MCF 10A (cell line): ENCODE measurements at regions not wholly inside any gene's neighbourhood (a gene's known extent, or its start where the extent isn't known, plus 50 kb on each side); places are given as distances from the start of the nearest gene placed in this dataset.

Source experiments
- BruUV-seq: library from RNA; stranded (reverse); fragments of 400-500 nt; replicated peaks from 2 replicates; lab custom pipeline; 2021; lab: Mats Ljungman, UMichigan
- CTCF ChIA-PET: fragments of 300-600 bp; sonication (Branson Sonifier 250); formaldehyde crosslinking; extraction: SDS; loops from one replicate; lab custom pipeline; 2021; ENCODE audit warnings: antibody characterized with exemption, inconsistent platforms; lab: Yijun Ruan, JAX
- POLR2A ChIA-PET: fragments of 300-600, 350-650 bp; sonication (Branson Sonifier 250); formaldehyde crosslinking; extraction: SDS; loops from one replicate; lab custom pipeline; 2020; ENCODE audit warnings: antibody characterized with exemption, inconsistent platforms; lab: Yijun Ruan, JAX
- DNase-seq: peaks from one replicate; pipeline ENCODE4 v3.0.0-alpha.2; 2018; ENCODE audit not compliant: unreplicated experiment
- H3K27ac Mint-ChIP-seq: one replicate; pipeline ENCODE4 v1.8.0; 2022; ENCODE audit warnings: mild to moderate bottlenecking, low read depth, mixed read lengths; ENCODE audit not compliant: unreplicated experiment
- H3K27me3 Mint-ChIP-seq: one replicate; pipeline ENCODE4 v1.8.0; 2022; ENCODE audit warnings: mixed read lengths; ENCODE audit not compliant: insufficient read depth, unreplicated experiment
- H3K36me3 Mint-ChIP-seq: one replicate; pipeline ENCODE4 v1.8.0; 2022; ENCODE audit warnings: mild to moderate bottlenecking, moderate library complexity, mixed read lengths; ENCODE audit not compliant: insufficient read depth, unreplicated experiment
- H3K4me1 Mint-ChIP-seq: one replicate; pipeline ENCODE4 v1.8.0; 2022; ENCODE audit warnings: mixed read lengths; ENCODE audit not compliant: insufficient read depth, unreplicated experiment
- H3K4me3 Mint-ChIP-seq: one replicate; pipeline ENCODE4 v1.8.0; 2022; ENCODE audit warnings: mild to moderate bottlenecking, moderate library complexity, mixed read lengths; ENCODE audit not compliant: unreplicated experiment
- H3K9me3 Mint-ChIP-seq: one replicate; pipeline ENCODE4 v1.8.0; 2022; ENCODE audit warnings: mixed read lengths; ENCODE audit not compliant: unreplicated experiment
- intact Hi-C: fragments of 100-400 bp; cut with micrococcal nuclease; formaldehyde crosslinking; loops from 2 replicates; pipeline ENCODE4 v1.14.1; 2022
- TF ChIP-seq, protein P1 (sequence below): fragments of 200-600 bp; IDR thresholded peaks from one replicate; pipeline ENCODE4 v1.8.0; 2022; ENCODE audit warnings: antibody characterized with exemption, mild to moderate bottlenecking; ENCODE audit not compliant: unreplicated experiment

DNA sequence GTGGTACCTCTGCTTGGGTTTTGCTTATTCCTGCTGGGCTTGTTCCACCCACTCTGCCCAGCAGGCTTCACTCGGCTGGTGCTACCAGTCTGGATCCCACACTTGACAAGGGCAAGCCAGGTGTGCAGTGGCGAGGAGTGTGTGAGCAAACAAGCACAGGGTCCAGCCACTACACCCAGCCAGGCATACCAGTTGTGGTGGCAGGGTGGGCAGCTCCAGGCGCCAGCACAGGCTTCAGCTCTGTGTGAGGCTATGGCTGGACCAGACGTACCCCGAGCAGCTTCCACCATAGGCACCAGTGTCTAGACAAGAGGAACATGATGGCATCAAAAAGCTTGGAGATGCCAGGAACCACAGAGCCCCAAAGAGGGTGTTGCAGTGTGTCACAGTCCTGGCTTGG, 93.1 kb upstream of the GALNT5 start:
- Mint-ChIP-seq H3K27ac (no peak overlapping the region), H3K27me3 (no peaks in the 10 kb centered on the region), H3K36me3 (no peaks in the 10 kb centered on the region), H3K9me3 (no peaks in the 10 kb centered on the region), H3K4me1 (peaks cover 10% of the 10 kb centered on the region), H3K4me3 (no peak overlapping the region)
- ChIA-PET POLR2A (no interaction called here), CTCF (interaction anchor here (0.6 to 1.5 kb wide), 2 partner anchors 29 to 110 kb away, joined by 3 read pairs; no protein-coding TSS in a partner anchor)
- intact Hi-C loops, result no loop called here
- no peak for DNase-seq
- TF ChIP-seq, protein P1, sequence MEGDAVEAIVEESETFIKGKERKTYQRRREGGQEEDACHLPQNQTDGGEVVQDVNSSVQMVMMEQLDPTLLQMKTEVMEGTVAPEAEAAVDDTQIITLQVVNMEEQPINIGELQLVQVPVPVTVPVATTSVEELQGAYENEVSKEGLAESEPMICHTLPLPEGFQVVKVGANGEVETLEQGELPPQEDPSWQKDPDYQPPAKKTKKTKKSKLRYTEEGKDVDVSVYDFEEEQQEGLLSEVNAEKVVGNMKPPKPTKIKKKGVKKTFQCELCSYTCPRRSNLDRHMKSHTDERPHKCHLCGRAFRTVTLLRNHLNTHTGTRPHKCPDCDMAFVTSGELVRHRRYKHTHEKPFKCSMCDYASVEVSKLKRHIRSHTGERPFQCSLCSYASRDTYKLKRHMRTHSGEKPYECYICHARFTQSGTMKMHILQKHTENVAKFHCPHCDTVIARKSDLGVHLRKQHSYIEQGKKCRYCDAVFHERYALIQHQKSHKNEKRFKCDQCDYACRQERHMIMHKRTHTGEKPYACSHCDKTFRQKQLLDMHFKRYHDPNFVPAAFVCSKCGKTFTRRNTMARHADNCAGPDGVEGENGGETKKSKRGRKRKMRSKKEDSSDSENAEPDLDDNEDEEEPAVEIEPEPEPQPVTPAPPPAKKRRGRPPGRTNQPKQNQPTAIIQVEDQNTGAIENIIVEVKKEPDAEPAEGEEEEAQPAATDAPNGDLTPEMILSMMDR, result no peak
- BruUV-seq, result no TSS peak

DNA sequence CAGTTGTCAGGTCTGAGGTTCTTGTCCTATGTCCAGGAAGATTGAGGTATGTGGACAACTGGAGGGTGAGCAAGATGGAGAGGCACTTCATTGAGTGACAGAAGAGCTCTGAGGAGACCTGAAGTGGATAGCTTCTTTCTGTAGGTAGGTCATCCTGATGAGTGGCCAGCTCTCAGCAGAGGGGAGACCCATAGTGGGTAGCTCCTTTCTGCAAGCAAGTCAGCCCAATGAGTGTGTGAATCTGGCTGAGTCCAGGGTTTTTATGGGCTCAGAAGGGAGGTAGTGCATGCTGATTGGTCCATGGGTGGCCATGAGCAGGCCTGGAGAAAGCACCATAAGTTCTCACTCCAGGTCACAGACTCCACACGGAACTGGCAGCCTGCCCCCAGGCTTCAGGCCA, 92.6 kb upstream of the GALNT5 start:
- BruUV-seq, result no TSS peak
- no peaks in the 10 kb centered on the region for H3K27me3 Mint-ChIP-seq
- intact Hi-C loops, result no loop called here
- peaks cover 15% of the 10 kb centered on the region for H3K4me1 Mint-ChIP-seq
- no peaks in the 10 kb centered on the region for H3K36me3 Mint-ChIP-seq
- H3K27ac Mint-ChIP-seq, result no peak overlapping the region
- H3K4me3 Mint-ChIP-seq, result no peak overlapping the region
- TF ChIP-seq, protein P1, result no peak
- ChIA-PET POLR2A (no interaction called here), CTCF (interaction anchor here (0.5 to 1.5 kb wide), 3 partner anchors 28 to 110 kb away, joined by 3 read pairs; no protein-coding TSS in a partner anchor)
- no peaks in the 10 kb centered on the region for H3K9me3 Mint-ChIP-seq
- DNase-seq, result no peak

DNA sequence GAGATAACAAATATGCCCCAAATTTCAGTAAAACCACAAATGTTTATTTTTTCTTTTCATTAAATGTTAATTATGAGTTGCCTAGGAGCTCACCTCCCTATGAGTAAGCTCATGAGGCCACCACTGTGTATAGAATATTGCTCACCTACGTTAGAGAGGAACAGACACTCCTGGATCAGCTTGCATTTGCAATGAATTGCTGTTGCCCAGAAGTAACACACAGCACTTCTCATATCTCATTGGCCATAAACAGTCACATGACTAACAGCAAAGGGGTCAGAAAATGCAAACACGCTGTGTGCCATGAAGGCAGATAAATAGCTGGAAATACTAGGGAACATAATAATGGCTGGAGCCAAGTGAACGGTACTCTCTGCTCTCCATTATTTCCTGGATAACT, 89.0 kb upstream of the GALNT5 start:
- Mint-ChIP-seq H3K27ac (no peak overlapping the region), H3K4me1 (peaks cover 26% of the 10 kb centered on the region), H3K4me3 (no peak overlapping the region), H3K36me3 (no peaks in the 10 kb centered on the region), H3K27me3 (no peaks in the 10 kb centered on the region), H3K9me3 (no peaks in the 10 kb centered on the region)
- TF ChIP-seq, protein P1, result no peak
- intact Hi-C loops, result no loop called here
- ChIA-PET CTCF (no interaction called here), POLR2A (interaction anchor here (0.7 kb wide), 1 partner anchor 165 kb away, joined by 3 read pairs; no protein-coding TSS in a partner anchor)
- BruUV-seq, result no TSS peak
- DNase-seq, result no peak

DNA sequence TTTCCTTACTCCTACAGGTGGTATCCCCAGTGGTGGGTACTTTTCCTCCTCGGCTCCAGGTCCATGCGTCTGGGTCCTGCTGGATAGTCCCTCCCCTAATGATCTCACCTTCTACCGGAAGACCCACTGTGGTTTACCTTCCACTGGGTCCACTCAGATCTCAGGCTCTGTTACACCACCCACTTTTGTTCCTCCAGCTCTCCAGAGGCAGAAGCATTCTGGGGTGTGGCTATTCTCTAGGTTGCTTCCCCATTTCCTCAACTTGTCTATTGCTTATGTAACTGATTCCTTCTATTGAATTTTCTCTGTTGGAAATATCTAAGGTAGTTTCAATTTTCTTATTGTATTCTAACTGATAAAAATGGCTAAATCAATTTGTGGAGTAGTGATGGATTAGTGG, 87.6 kb upstream of the GALNT5 start:
- no peak for DNase-seq
- peaks cover 34% of the 10 kb centered on the region for H3K4me1 Mint-ChIP-seq
- no peaks in the 10 kb centered on the region for H3K36me3 Mint-ChIP-seq
- peak overlapping the region; percentile 50 for H3K27ac Mint-ChIP-seq
- CTCF ChIA-PET, result interaction anchor here (0.6 to 0.8 kb wide), 2 partner anchors 9 to 37 kb away, joined by 3 to 4 read pairs; no protein-coding TSS in a partner anchor
- POLR2A ChIA-PET, result no interaction called here
- H3K4me3 Mint-ChIP-seq, result no peak overlapping the region
- intact Hi-C loops, result loop anchor here (5.0 kb wide), 1 partner anchor 113 kb away; no protein-coding TSS in a partner anchor
- TF ChIP-seq, protein P1, result no peak
- H3K27me3 Mint-ChIP-seq, result no peaks in the 10 kb centered on the region
- no TSS peak for BruUV-seq
- no peaks in the 10 kb centered on the region for H3K9me3 Mint-ChIP-seq
